Body of pancreas (tissue), 4 donors: ENCODE measurements at regions not wholly inside any gene's neighbourhood (a gene's known extent, or its start where the extent isn't known, plus 50 kb on each side); places are given as distances from the start of the nearest gene placed in this dataset.

Experiments
- ATAC-seq: fragments of 150-250 bp; one replicate; pipeline ENCODE4 v1.9.1; 2016
- DNase-seq, 4 donors: peaks; one replicate each; pipeline ENCODE4 v3.0.0-alpha.2; 2019
- H3K27ac ChIP-seq, 4 donors: fragments of 200-600 bp; sonication (generic); 1 replicate in 3 of 4; 2 replicates in 1 of 4; pipeline versions ENCODE4 v1.5.1 to v1.6.1; 2016 to 2019; ENCODE audit warnings: mild to moderate bottlenecking in 1 of 4, mixed read lengths in 1 of 4, moderate library complexity in 1 of 4
- H3K27me3 ChIP-seq, 2 donors: fragments of 200-600 bp; sonication (generic); one replicate each; pipeline ENCODE4 v1.6.0; 2016; ENCODE audit warnings: mild to moderate bottlenecking in 1 of 2
- H3K36me3 ChIP-seq, 2 donors: fragments of 200-600 bp; sonication (generic); replicated peaks in 1 of 2; 2 replicates each; pipeline ENCODE4 v1.5.1; 2016; ENCODE audit warnings: low read depth in 2 of 2; ENCODE audit not compliant: insufficient read depth in 1 of 2
- H3K4me1 ChIP-seq: fragments of 200-600 bp; sonication (generic); one replicate; pipeline ENCODE4 v1.6.0; 2016
- H3K4me3 ChIP-seq, 2 donors: fragments of 200-600 bp; sonication (generic); 1 replicate in 1 of 2; 2 replicates in 1 of 2; pipeline ENCODE4 v1.5.1; 2016 to 2019
- H3K9me3 ChIP-seq, 3 donors: fragments of 200-600 bp; sonication (generic); 1 replicate in 2 of 3; 2 replicates in 1 of 3; pipeline ENCODE4 v1.5.1; 2016
- CTCF ChIP-seq, 7 experiments: fragments of 450-650 bp in 4 of 7; fragments of 200-600 bp in 3 of 7; sonication (generic) in 3 of 7; IDR thresholded peaks; one replicate each; pipeline ENCODE4 v1.5.1; 2016 to 2019; ENCODE audit warnings: antibody characterized with exemption in 7 of 7
- POLR2A ChIP-seq, 3 donors: fragments of 450-650 bp; IDR thresholded peaks; one replicate each; pipeline ENCODE4 v1.6.1; 2016; ENCODE audit warnings: antibody characterized with exemption in 3 of 3, mild to moderate bottlenecking in 2 of 3
- WGBS, 2 donors: methylation state at CpG; one replicate each; pipeline ENCODE4 v1.1.5; 2017; 5-methylcytosine and 5-hydroxymethylcytosine counted together
- intact Hi-C: fragments of 100-400 bp; cut with DNase I; formaldehyde crosslinking; loops from one replicate; pipeline ENCODE4 v1.15.1; 2023

- H3K9me3 ChIP-seq, result no peaks in the 10 kb centered on the region
- ATAC-seq (no peak), DNase-seq (no peak)
- no peaks in the 10 kb centered on the region for H3K4me1 ChIP-seq
- no peak overlapping the region for H3K4me3 ChIP-seq
- H3K27me3 ChIP-seq, result no peaks in the 10 kb centered on the region
- no peaks in the 10 kb centered on the region for H3K36me3 ChIP-seq
- TF ChIP-seq POLR2A (IDR thresholded peaks at IDR 0.05) (no peak), CTCF (IDR thresholded peaks at IDR 0.05) (no peak)
- WGBS, 2 donors, result 27 to 42% methylated on average over 3 of the region's 3 CpGs
- intact Hi-C loops, result no loop called here
- H3K27ac ChIP-seq, result no peak overlapping the region
Measured at GRCh38 chr11:25787416-25787815, 544.5 kb upstream of the ANO3 start.

DNA sequence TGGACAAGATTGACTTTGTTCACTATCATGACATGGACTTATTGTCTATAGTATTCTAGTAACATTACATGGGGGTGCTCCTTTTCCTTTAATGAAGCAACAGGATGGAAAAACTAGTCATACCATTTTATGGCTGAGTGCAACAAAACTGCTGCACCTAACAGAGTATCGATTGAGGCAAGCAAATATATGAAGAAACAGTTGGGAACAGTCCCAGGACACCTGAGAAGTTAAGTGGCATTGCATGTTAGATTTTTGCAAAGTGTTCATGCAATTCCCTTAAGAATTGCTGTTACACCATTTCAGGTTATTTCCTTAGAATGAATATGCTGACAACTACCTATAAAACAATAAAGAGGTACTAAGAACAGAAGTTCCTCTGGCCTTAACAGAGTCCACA, 541.5 kb upstream of the ANO3 start:
- WGBS, 2 donors, result 46 to 63% methylated on average over 1 of the region's 1 CpG
- Histone ChIP-seq H3K9me3 (no peaks in the 10 kb centered on the region), H3K4me3 (no peak overlapping the region), H3K36me3 (no peaks in the 10 kb centered on the region), H3K27ac (no peak overlapping the region), H3K27me3 (no peaks in the 10 kb centered on the region), H3K4me1 (no peaks in the 10 kb centered on the region)
- ATAC-seq (no peak), DNase-seq (no peak)
- no peak for TF ChIP-seq CTCF (IDR thresholded peaks at IDR 0.05)
- no peak for TF ChIP-seq POLR2A (IDR thresholded peaks at IDR 0.05)
- intact Hi-C loops, result no loop called here

DNA sequence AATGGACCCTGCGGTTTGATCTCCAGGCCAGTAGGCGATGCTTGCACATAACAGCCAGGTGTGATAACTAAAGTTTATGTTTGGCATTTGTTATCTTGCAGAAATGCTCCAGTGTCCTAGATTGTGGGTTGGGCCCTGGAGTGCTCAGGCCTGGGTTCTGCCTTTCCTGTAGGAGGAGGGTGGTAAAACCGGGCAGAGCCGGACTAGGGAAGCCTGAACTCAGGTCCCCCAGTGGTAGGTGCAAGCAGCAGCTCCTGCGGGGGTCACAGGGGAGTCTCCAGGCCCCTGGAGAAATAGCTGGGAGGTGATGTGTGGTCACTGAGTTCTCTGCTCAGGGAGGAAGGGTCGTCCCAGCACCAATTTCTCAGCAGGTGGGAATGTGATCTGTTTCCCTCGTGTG, 538.3 kb upstream of the ANO3 start:
- DNase-seq (no peak), ATAC-seq (no peak)
- TF ChIP-seq POLR2A (IDR thresholded peaks at IDR 0.05) (no peak), CTCF (IDR thresholded peaks at IDR 0.05) (no peak)
- H3K27ac ChIP-seq, result no peak overlapping the region
- no peak overlapping the region for H3K4me3 ChIP-seq
- intact Hi-C loops, result no loop called here
- no peaks in the 10 kb centered on the region for H3K9me3 ChIP-seq
- no peaks in the 10 kb centered on the region for H3K36me3 ChIP-seq
- 64 to 71% methylated on average over 3 to 7 of the region's 7 CpGs for WGBS, 2 donors
- H3K4me1 ChIP-seq, result no peaks in the 10 kb centered on the region
- no peaks in the 10 kb centered on the region for H3K27me3 ChIP-seq

DNA sequence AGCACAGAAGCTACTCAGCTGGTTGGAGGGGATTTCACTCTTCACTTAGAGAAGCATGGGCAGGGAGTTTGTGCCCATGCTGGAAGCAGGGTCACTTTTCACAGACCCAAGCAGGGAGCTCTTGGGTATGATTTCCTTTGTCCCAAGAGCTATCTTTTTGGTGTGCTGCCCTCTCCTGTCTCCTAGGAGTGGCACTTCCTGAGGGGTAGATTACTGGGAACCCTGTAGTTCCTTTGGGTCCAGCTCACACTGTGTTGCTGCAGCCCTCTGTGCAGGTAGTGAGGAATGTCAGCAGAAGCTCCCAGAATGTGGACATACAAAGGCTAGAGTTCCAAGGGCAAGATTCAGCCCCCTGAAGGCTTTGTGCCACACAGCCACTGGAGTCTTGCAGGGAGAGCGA, 537.1 kb upstream of the ANO3 start:
- H3K4me3 ChIP-seq, result no peak overlapping the region
- no peaks in the 10 kb centered on the region for H3K36me3 ChIP-seq
- no peaks in the 10 kb centered on the region for H3K4me1 ChIP-seq
- WGBS, 2 donors, result 82 to 100% methylated on average over 1 of the region's 1 CpG
- intact Hi-C loops, result no loop called here
- ATAC-seq (no peak), DNase-seq (no peak)
- no peaks in the 10 kb centered on the region for H3K9me3 ChIP-seq
- no peaks in the 10 kb centered on the region for H3K27me3 ChIP-seq
- no peak overlapping the region for H3K27ac ChIP-seq
- TF ChIP-seq POLR2A (IDR thresholded peaks at IDR 0.05), result no peak
- no peak for TF ChIP-seq CTCF (IDR thresholded peaks at IDR 0.05)

- 64 to 65% methylated on average over 3 of the region's 3 CpGs for WGBS, 2 donors
- Histone ChIP-seq H3K4me1 (no peaks in the 10 kb centered on the region), H3K9me3 (no peaks in the 10 kb centered on the region), H3K36me3 (no peaks in the 10 kb centered on the region), H3K27me3 (no peaks in the 10 kb centered on the region), H3K27ac (no peak overlapping the region), H3K4me3 (no peak overlapping the region)
- DNase-seq (no peak), ATAC-seq (no peak)
- intact Hi-C loops, result no loop called here
- no peak for TF ChIP-seq CTCF (IDR thresholded peaks at IDR 0.05)
- no peak for TF ChIP-seq POLR2A (IDR thresholded peaks at IDR 0.05)
Measured at GRCh38 chr11:25816411-25816810, 515.5 kb upstream of the ANO3 start.
